Small intestine (tissue), 7 donors: ENCODE measurements at regions not wholly inside any gene's neighbourhood (a gene's known extent, or its start where the extent isn't known, plus 50 kb on each side); places are given as distances from the start of the nearest gene placed in this dataset.

Experiments
- DNase-seq, 2 donors: peaks; one replicate each; pipeline versions ENCODE4 v3.0.0 to v3.0.0-alpha.2; 2013
- FAIRE-seq: peaks from 2 replicates; lab custom pipeline; 2012; peaks lifted over from hg19 to GRCh38; lab: Jason Lieb, UNC
- H3K27ac ChIP-seq, 3 donors: one replicate each; pipeline ENCODE4 v1.5.1; 2013; ENCODE audit warnings: low read length in 2 of 3, mild to moderate bottlenecking in 2 of 3, control low read depth in 1 of 3, inconsistent platforms in 1 of 3, low read depth in 1 of 3, moderate library complexity in 1 of 3
- H3K27me3 ChIP-seq, 3 donors: one replicate each; pipeline ENCODE4 v1.6.1; 2013; ENCODE audit warnings: low read length in 3 of 3, inconsistent platforms in 1 of 3; ENCODE audit not compliant: control insufficient read depth in 3 of 3, insufficient read depth in 3 of 3
- H3K36me3 ChIP-seq, 3 donors: one replicate each; pipeline ENCODE4 v1.6.1; 2013; ENCODE audit warnings: low read length in 3 of 3, inconsistent platforms in 1 of 3, low read depth in 1 of 3, mild to moderate bottlenecking in 1 of 3, moderate library complexity in 1 of 3; ENCODE audit not compliant: control insufficient read depth in 3 of 3, insufficient read depth in 2 of 3
- H3K4me1 ChIP-seq, 3 donors: one replicate each; pipeline ENCODE4 v1.6.1; 2013; ENCODE audit warnings: low read length in 2 of 3, inconsistent platforms in 1 of 3, low read depth in 1 of 3, mild to moderate bottlenecking in 1 of 3, moderate library complexity in 1 of 3; ENCODE audit not compliant: control insufficient read depth in 3 of 3, insufficient read depth in 2 of 3
- H3K4me3 ChIP-seq, 3 donors: one replicate each; pipeline ENCODE4 v1.5.1; 2013; ENCODE audit warnings: low read length in 3 of 3, control low read depth in 1 of 3, inconsistent platforms in 1 of 3, low read depth in 1 of 3, mild to moderate bottlenecking in 1 of 3, moderate library complexity in 1 of 3
- H3K9me3 ChIP-seq, 2 donors: one replicate each; pipeline ENCODE4 v1.6.1; 2013; ENCODE audit warnings: low read depth in 1 of 2, low read length in 1 of 2; ENCODE audit not compliant: control insufficient read depth in 2 of 2, insufficient read depth in 1 of 2
- WGBS, 3 donors: extraction: QIAGEN DNeasy Blood & Tissue Kit; methylation state at CpG; one replicate each; pipeline ENCODE4 v1.1.7; 2013; 5-methylcytosine and 5-hydroxymethylcytosine counted together
- donor health status: healthy with polysubstance abuse.
- donor health status: control.
- donor health status: control.
- donor health status: Bipolar disorder and iron deficiency.
- donor health status: healthy.

GRCh38 chr3:103899328-103899727 is 1464.5 kb downstream of the ZPLD1 start:
- Histone ChIP-seq H3K36me3 (no peaks in the 10 kb centered on the region), H3K27ac (no peak overlapping the region), H3K9me3 (no peaks in the 10 kb centered on the region), H3K4me3 (no peak overlapping the region), H3K4me1 (no peaks in the 10 kb centered on the region), H3K27me3 (no peaks in the 10 kb centered on the region)
- DNase-seq (no peak), FAIRE-seq (no peak)
- 65 to 75% (median 66%) methylated on average over 11 of the region's 11 CpGs for WGBS, 3 donors

GRCh38 chr3:103904991-103905390 is 1461.7 kb upstream of the ALCAM start:
- Histone ChIP-seq H3K4me1 (no peaks in the 10 kb centered on the region), H3K27me3 (no peaks in the 10 kb centered on the region), H3K4me3 (no peak overlapping the region), H3K36me3 (no peaks in the 10 kb centered on the region), H3K27ac (no peak overlapping the region), H3K9me3 (no peaks in the 10 kb centered on the region)
- no peak for DNase-seq
- 77 to 86% (median 81%) methylated on average over 3 of the region's 3 CpGs for WGBS, 3 donors
- FAIRE-seq = no peak

- no peaks in the 10 kb centered on the region for H3K36me3 ChIP-seq
- H3K27ac ChIP-seq = no peak overlapping the region
- WGBS, 3 donors = 38 to 53% (median 48%) methylated on average over 2 of the region's 2 CpGs
- DNase-seq (no peak), FAIRE-seq (no peak)
- no peaks in the 10 kb centered on the region for H3K4me1 ChIP-seq
- no peak overlapping the region for H3K4me3 ChIP-seq
- H3K27me3 ChIP-seq = no peaks in the 10 kb centered on the region
- no peaks in the 10 kb centered on the region for H3K9me3 ChIP-seq
These were observed 1460.4 kb upstream of the ALCAM start for GRCh38 chr3:103906304-103906703.

GRCh38 chr3:103906808-103907207 is 1459.9 kb upstream of the ALCAM start:
- Histone ChIP-seq H3K4me1 (no peaks in the 10 kb centered on the region), H3K9me3 (no peaks in the 10 kb centered on the region), H3K27ac (no peak overlapping the region), H3K27me3 (no peaks in the 10 kb centered on the region), H3K36me3 (no peaks in the 10 kb centered on the region), H3K4me3 (no peak overlapping the region)
- FAIRE-seq (no peak), DNase-seq (no peak)
- 75 to 86% (median 80%) methylated on average over 2 of the region's 2 CpGs for WGBS, 3 donors

- Histone ChIP-seq H3K27me3 (no peaks in the 10 kb centered on the region), H3K4me3 (no peak overlapping the region), H3K9me3 (no peaks in the 10 kb centered on the region), H3K27ac (no peak overlapping the region), H3K36me3 (no peaks in the 10 kb centered on the region), H3K4me1 (no peaks in the 10 kb centered on the region)
- FAIRE-seq (no peak), DNase-seq (no peak)
- WGBS, 3 donors = 86 to 91% (median 90%) methylated on average over 3 of the region's 3 CpGs
These were observed 1459.1 kb upstream of the ALCAM start for GRCh38 chr3:103907567-103907966.

GRCh38 chr3:103909395-103909794 is 1457.3 kb upstream of the ALCAM start:
- Histone ChIP-seq H3K27me3 (no peaks in the 10 kb centered on the region), H3K4me3 (no peak overlapping the region)
- FAIRE-seq = no peak

GRCh38 chr3:103918336-103918735 is 1448.4 kb upstream of the ALCAM start:
- no peak overlapping the region for H3K4me3 ChIP-seq
- H3K4me1 ChIP-seq = no peaks in the 10 kb centered on the region
- H3K27ac ChIP-seq = no peak overlapping the region
- FAIRE-seq (no peak), DNase-seq (no peak)
- H3K36me3 ChIP-seq = no peaks in the 10 kb centered on the region
- H3K27me3 ChIP-seq = no peaks in the 10 kb centered on the region
- H3K9me3 ChIP-seq = no peaks in the 10 kb centered on the region

More at GRCh38 chr3:103909395-103909794, 1457.3 kb upstream of the ALCAM start:
- WGBS, 3 donors = 69 to 88% (median 73%) methylated on average over 1 of the region's 1 CpG
- Histone ChIP-seq H3K9me3 (no peaks in the 10 kb centered on the region), H3K36me3 (no peaks in the 10 kb centered on the region), H3K27ac (no peak overlapping the region), H3K4me1 (no peaks in the 10 kb centered on the region)
- DNase-seq = no peak

- FAIRE-seq = no peak
- whole genome bisulfite sequencing, 3 donors = 47 to 61% (median 53%) methylated on average over 3 of the region's 3 CpGs
These were observed 1447.4 kb upstream of the ALCAM start for GRCh38 chr3:103919327-103919726.

GRCh38 chr3:103923907-103924306 is 1442.8 kb upstream of the ALCAM start:
- no peak for FAIRE-seq
- Histone ChIP-seq H3K4me1 (no peaks in the 10 kb centered on the region), H3K27me3 (no peaks in the 10 kb centered on the region), H3K9me3 (no peaks in the 10 kb centered on the region), H3K36me3 (no peaks in the 10 kb centered on the region), H3K4me3 (no peak overlapping the region), H3K27ac (no peak overlapping the region)
- no peak for DNase-seq

More at GRCh38 chr3:103919327-103919726, 1447.4 kb upstream of the ALCAM start:
- H3K36me3 ChIP-seq = no peaks in the 10 kb centered on the region
- H3K4me1 ChIP-seq = no peaks in the 10 kb centered on the region
- H3K27me3 ChIP-seq = no peaks in the 10 kb centered on the region
- no peak overlapping the region for H3K27ac ChIP-seq
- no peak overlapping the region for H3K4me3 ChIP-seq
- no peak for DNase-seq
- no peaks in the 10 kb centered on the region for H3K9me3 ChIP-seq
